Left ventricle myocardium inferior (tissue), 1 donor: ENCODE measurements at regions not wholly inside any gene's neighbourhood (a gene's known extent, or its start where the extent isn't known, plus 50 kb on each side); places are given as distances from the start of the nearest gene placed in this dataset.

Source experiments
- DNase-seq: peaks from one replicate; pipeline ENCODE4 v3.0.0-alpha.2; 2020
- H3K27ac ChIP-seq: fragments of 200-600 bp; replicated peaks from 2 replicates; pipeline ENCODE4 v1.8.0; 2021
- H3K27me3 ChIP-seq: fragments of 200-600 bp; 2 replicates; pipeline ENCODE4 v1.8.0; 2021; ENCODE audit warnings: low read depth
- H3K36me3 ChIP-seq: fragments of 200-600 bp; 2 replicates; pipeline ENCODE4 v1.8.0; 2021
- H3K4me1 ChIP-seq: fragments of 200-600 bp; 2 replicates; pipeline ENCODE4 v1.8.0; 2021
- H3K4me3 ChIP-seq: fragments of 200-600 bp; 2 replicates; pipeline ENCODE4 v1.8.0; 2021; ENCODE audit warnings: mild to moderate bottlenecking, moderate library complexity
- H3K9me3 ChIP-seq: fragments of 200-600 bp; replicated peaks from 2 replicates; pipeline ENCODE4 v1.8.0; 2021
- CTCF ChIP-seq: fragments of 200-600 bp; IDR thresholded peaks from 2 replicates; pipeline ENCODE4 v1.8.0; 2021; ENCODE audit warnings: antibody characterized with exemption, mild to moderate bottlenecking, borderline replicate concordance
- intact Hi-C: fragments of 100-400 bp; cut with micrococcal nuclease; formaldehyde crosslinking; loops from one replicate; pipeline ENCODE4 v1.11.0; 2022
- donor health status: DM: no; HTN: yes; CAD: no; lungs with severe emphysema.

- no peak for TF ChIP-seq CTCF
- DNase-seq: no peak
- Histone ChIP-seq H3K27me3 (no peaks in the 10 kb centered on the region), H3K27ac (no peak overlapping the region), H3K9me3 (no peaks in the 10 kb centered on the region), H3K36me3 (no peaks in the 10 kb centered on the region), H3K4me1 (no peaks in the 10 kb centered on the region), H3K4me3 (no peak overlapping the region)
- intact Hi-C loops: no loop called here
Observed at GRCh38 chrX:15911734-15912550, 57.3 kb upstream of the AP1S2 start.

GRCh38 chrX:15909605-15910004 is 55.0 kb upstream of the AP1S2 start:
- H3K4me3 ChIP-seq: no peak overlapping the region
- intact Hi-C loops: no loop called here
- H3K27ac ChIP-seq: no peak overlapping the region
- H3K36me3 ChIP-seq: no peaks in the 10 kb centered on the region
- DNase-seq: no peak
- H3K9me3 ChIP-seq: no peaks in the 10 kb centered on the region
- no peak for TF ChIP-seq CTCF
- no peaks in the 10 kb centered on the region for H3K4me1 ChIP-seq
- no peaks in the 10 kb centered on the region for H3K27me3 ChIP-seq

- Histone ChIP-seq H3K4me1 (no peaks in the 10 kb centered on the region), H3K9me3 (no peaks in the 10 kb centered on the region), H3K27me3 (no peaks in the 10 kb centered on the region), H3K4me3 (no peak overlapping the region), H3K36me3 (no peaks in the 10 kb centered on the region), H3K27ac (no peak overlapping the region)
- no peak for TF ChIP-seq CTCF
- DNase-seq: no peak
- intact Hi-C loops: no loop called here
Observed at GRCh38 chrX:15908603-15909290, 54.1 kb upstream of the AP1S2 start.

- no peak for TF ChIP-seq CTCF
- Histone ChIP-seq H3K27me3 (no peaks in the 10 kb centered on the region), H3K4me1 (no peaks in the 10 kb centered on the region), H3K27ac (no peak overlapping the region), H3K9me3 (no peaks in the 10 kb centered on the region), H3K36me3 (no peaks in the 10 kb centered on the region), H3K4me3 (no peak overlapping the region)
- intact Hi-C loops: no loop called here
- no peak for DNase-seq
Observed at GRCh38 chrX:15906041-15906943, 51.7 kb upstream of the AP1S2 start.
